ENCODE measurements at regions not wholly inside any gene's neighbourhood (a gene's known extent, or its start where the extent isn't known, plus 50 kb on each side); places are given as distances from the start of the nearest gene placed in this dataset.

DNA sequence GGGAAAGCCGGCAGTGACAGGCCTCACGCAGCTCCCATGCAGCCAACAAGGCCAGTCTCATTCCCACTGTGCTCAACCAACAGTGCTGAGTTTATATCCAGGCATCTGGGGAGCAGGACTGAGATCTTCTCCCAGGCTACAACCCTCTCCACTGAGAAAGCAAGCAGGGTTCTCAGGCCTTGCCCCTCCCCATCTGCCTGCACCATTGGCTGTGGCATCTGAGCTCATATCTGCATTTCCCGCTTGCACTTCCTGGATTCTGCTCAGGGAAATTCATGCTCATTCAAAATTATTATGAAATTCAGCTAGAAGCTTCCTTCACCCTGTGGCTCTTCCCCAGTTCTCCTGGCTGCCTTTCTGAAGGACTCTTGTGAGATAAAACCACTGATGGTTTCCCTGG lies 1029.0 kb downstream of the GRM8 start:
- TF ChIP-seq, protein P1, sequence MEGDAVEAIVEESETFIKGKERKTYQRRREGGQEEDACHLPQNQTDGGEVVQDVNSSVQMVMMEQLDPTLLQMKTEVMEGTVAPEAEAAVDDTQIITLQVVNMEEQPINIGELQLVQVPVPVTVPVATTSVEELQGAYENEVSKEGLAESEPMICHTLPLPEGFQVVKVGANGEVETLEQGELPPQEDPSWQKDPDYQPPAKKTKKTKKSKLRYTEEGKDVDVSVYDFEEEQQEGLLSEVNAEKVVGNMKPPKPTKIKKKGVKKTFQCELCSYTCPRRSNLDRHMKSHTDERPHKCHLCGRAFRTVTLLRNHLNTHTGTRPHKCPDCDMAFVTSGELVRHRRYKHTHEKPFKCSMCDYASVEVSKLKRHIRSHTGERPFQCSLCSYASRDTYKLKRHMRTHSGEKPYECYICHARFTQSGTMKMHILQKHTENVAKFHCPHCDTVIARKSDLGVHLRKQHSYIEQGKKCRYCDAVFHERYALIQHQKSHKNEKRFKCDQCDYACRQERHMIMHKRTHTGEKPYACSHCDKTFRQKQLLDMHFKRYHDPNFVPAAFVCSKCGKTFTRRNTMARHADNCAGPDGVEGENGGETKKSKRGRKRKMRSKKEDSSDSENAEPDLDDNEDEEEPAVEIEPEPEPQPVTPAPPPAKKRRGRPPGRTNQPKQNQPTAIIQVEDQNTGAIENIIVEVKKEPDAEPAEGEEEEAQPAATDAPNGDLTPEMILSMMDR (IDR thresholded peaks at IDR 0.05): no peak
- TF ChIP-seq POLR2A (IDR thresholded peaks at IDR 0.05): no peak
